Panc1 (cell line): ENCODE measurements at regions not wholly inside any gene's neighbourhood (a gene's known extent, or its start where the extent isn't known, plus 50 kb on each side); places are given as distances from the start of the nearest gene placed in this dataset.

Source experiments
- ATAC-seq: fragments of 200-7000 bp; cut with Tn5 transposase; 2 replicates; pipeline ENCODE4 v1.9.1; 2020; ENCODE audit warnings: mild to moderate bottlenecking, moderate library complexity
- BruUV-seq: library from RNA; stranded (reverse); fragments of 400-500 nt; replicated peaks from 2 replicates; lab custom pipeline; 2021; lab: Mats Ljungman, UMichigan
- CTCF ChIA-PET: fragments of 300-600 bp; sonication (Branson Sonifier 250); formaldehyde crosslinking; loops from one replicate; lab custom pipeline; 2022; ENCODE audit warnings: antibody characterized with exemption; lab: Charles Lee
- POLR2A ChIA-PET: fragments of 300-600 bp; sonication (Branson Sonifier 250); formaldehyde crosslinking; loops from one replicate; lab custom pipeline; 2022; ENCODE audit warnings: antibody characterized with exemption; lab: Charles Lee
- DNase-seq: peaks from one replicate; pipeline ENCODE4 v3.0.0-alpha.2; 2010; ENCODE audit warnings: low read depth, low spot score
- H3K27ac ChIP-seq: 2 replicates; pipeline ENCODE4 v1.5.1; 2011; ENCODE audit warnings: mild to moderate bottlenecking, low read length, inconsistent platforms
- H3K27me3 ChIP-seq: fragments of 200-500 bp; sonication (Bioruptor generic); 2 replicates; pipeline ENCODE4 v1.6.0; 2014; ENCODE audit warnings: low read length, inconsistent platforms; ENCODE audit not compliant: control insufficient read depth, insufficient read depth
- H3K36me3 ChIP-seq: fragments of 200-500 bp; sonication (Bioruptor generic); 2 replicates; pipeline ENCODE4 v1.5.1; 2014; ENCODE audit warnings: inconsistent platforms, mild to moderate bottlenecking, low read length, moderate library complexity; ENCODE audit not compliant: control insufficient read depth, insufficient read depth
- H3K4me1 ChIP-seq: 2 replicates; pipeline ENCODE4 v1.5.1; 2011; ENCODE audit warnings: inconsistent platforms, mild to moderate bottlenecking, low read length, moderate library complexity; ENCODE audit not compliant: control insufficient read depth, insufficient read depth
- H3K4me3 ChIP-seq, 2 experiments: 2 replicates each; pipeline ENCODE4 v1.5.1; 2011 to 2012; ENCODE audit warnings: low read depth in 2 of 2, low read length in 2 of 2, mild to moderate bottlenecking in 2 of 2, inconsistent platforms in 1 of 2, moderate library complexity in 1 of 2
- H3K9me3 ChIP-seq: fragments of 200-500 bp; sonication (Bioruptor generic); 2 replicates; pipeline ENCODE4 v1.5.1; 2014; ENCODE audit warnings: low read depth, mild to moderate bottlenecking, inconsistent platforms, low read length, moderate library complexity; ENCODE audit not compliant: control insufficient read depth, insufficient read depth
- CTCF ChIP-seq: fragments of 450-650 bp; IDR thresholded peaks from 2 replicates; pipeline ENCODE4 v1.5.1; 2017; ENCODE audit warnings: mild to moderate bottlenecking
- POLR2AphosphoS5 ChIP-seq: IDR thresholded peaks from 2 replicates; pipeline ENCODE4 v1.6.1; 2012; ENCODE audit warnings: mild to moderate bottlenecking, low read depth, low read length, moderate library complexity
- REST ChIP-seq, 2 experiments: IDR thresholded peaks; 2 replicates each; pipeline ENCODE4 v1.6.1; 2011 to 2012; ENCODE audit warnings: low read depth in 2 of 2, control low read depth in 1 of 2, low read length in 1 of 2, mild to moderate bottlenecking in 1 of 2, moderate library complexity in 1 of 2; ENCODE audit not compliant: insufficient read depth in 1 of 2
- SIN3A ChIP-seq: IDR thresholded peaks from 2 replicates; pipeline ENCODE4 v1.6.1; 2012; ENCODE audit warnings: low read depth, mild to moderate bottlenecking, low read length, moderate library complexity, borderline replicate concordance; ENCODE audit not compliant: insufficient read depth
- TCF7L2 ChIP-seq: IDR thresholded peaks from 2 replicates; pipeline ENCODE4 v1.6.1; 2011; ENCODE audit warnings: mild to moderate bottlenecking, low read depth, low read length, inconsistent platforms
- in situ Hi-C: cut with HindIII; loops from 2 replicates; pipeline ENCODE4 v1.10.0; 2016; ENCODE audit warnings: low sequenced_read_pairs, low pct_unique_long_range_greater_than_20kb
- intact Hi-C: fragments of 100-400 bp; cut with micrococcal nuclease; formaldehyde crosslinking; loops from one replicate; pipeline ENCODE4 v1.10.0; 2022; ENCODE audit not compliant: unreplicated experiment

DNA sequence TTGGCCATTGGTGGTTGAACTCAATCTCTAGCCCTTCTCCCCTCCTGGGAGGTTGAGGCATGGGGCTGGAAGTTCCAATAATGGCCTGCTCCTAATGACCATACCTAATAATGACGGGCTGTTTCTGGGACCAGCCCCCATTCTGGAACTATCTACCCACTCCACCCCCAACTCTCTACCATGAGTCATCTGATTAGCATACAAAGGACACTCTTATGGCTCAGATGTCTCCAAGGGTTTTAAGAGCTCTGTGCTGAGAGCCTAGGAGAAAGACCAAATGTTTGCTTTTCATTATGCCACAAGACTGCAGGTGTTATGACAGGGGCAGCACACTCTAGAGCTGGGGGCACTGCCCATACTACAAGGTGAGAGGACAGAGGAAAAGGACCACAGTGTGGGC is 137.0 kb upstream of the NCKAP5 start:
- TF ChIP-seq POLR2AphosphoS5, result no peak
- TF ChIP-seq SIN3A, result no peak
- TF ChIP-seq CTCF, result no peak
- no peak for TF ChIP-seq REST (IDR thresholded peaks at IDR 0.05; ENCODE audit: insufficient read depth in 1 of 2, low read depth in 2 of 2, low read length in 1 of 2)
- ChIA-PET CTCF (no interaction called here), POLR2A (no interaction called here)
- in situ Hi-C loops, result no loop called here
- intact Hi-C loops, result no loop called here
- no TSS peak for BruUV-seq
- Histone ChIP-seq H3K27me3 (no peaks in the 10 kb centered on the region), H3K36me3 (no peaks in the 10 kb centered on the region), H3K9me3 (no peaks in the 10 kb centered on the region), H3K27ac (no peak overlapping the region), H3K4me3 (no peak overlapping the region), H3K4me1 (no peaks in the 10 kb centered on the region)
- DNase-seq (no peak), ATAC-seq (no peak)

- ChIA-PET CTCF (no interaction called here), POLR2A (no interaction called here)
- BruUV-seq, result no TSS peak
- H3K36me3 ChIP-seq, result no peaks in the 10 kb centered on the region
- ATAC-seq (no peak), DNase-seq (no peak)
- no peak overlapping the region for H3K4me3 ChIP-seq
- H3K27ac ChIP-seq, result no peak overlapping the region
- in situ Hi-C loops, result no loop called here
- intact Hi-C loops, result no loop called here
- H3K27me3 ChIP-seq, result no peaks in the 10 kb centered on the region
- TF ChIP-seq SIN3A (no peak), CTCF (no peak), REST (IDR thresholded peaks at IDR 0.05; ENCODE audit: insufficient read depth in 1 of 2, low read depth in 2 of 2, low read length in 1 of 2) (no peak), POLR2AphosphoS5 (no peak), TCF7L2 (no peak)
- no peaks in the 10 kb centered on the region for H3K4me1 ChIP-seq
- no peaks in the 10 kb centered on the region for H3K9me3 ChIP-seq
Observed at GRCh38 chr2:133710613-133711012, 142.3 kb upstream of the NCKAP5 start.
